Stimulated activated CD4-positive, alpha-beta T cell treated with anti-CD3 and anti-CD28 coated beads, Interleukin-15, amount 100 ng/mL, for 48 hours (primary cell): ENCODE measurements at regions not wholly inside any gene's neighbourhood (a gene's known extent, or its start where the extent isn't known, plus 50 kb on each side); places are given as distances from the start of the nearest gene placed in this dataset.
"Not testable (repeated sequence)": the region's sequence is repeated elsewhere in the genome, so short reads cannot be mapped to it uniquely, and the experiment has no call there.

Source experiments
- DNase-seq, 2 donors: peaks; one replicate each; pipeline ENCODE4 v3.0.0-alpha.2; 2020; ENCODE audit warnings: low read depth in 2 of 2

- DNase-seq, result no peak
Measured at GRCh38 chr1:56267611-56268010, 311.8 kb downstream of the PLPP3 start.

GRCh38 chr1:56266359-56266758 is 313.0 kb downstream of the PLPP3 start:
- no peak for DNase-seq

GRCh38 chr1:56265216-56265615 is 314.1 kb downstream of the PLPP3 start:
- no peak for DNase-seq

GRCh38 chr1:56263908-56264307 is 315.5 kb downstream of the PLPP3 start:
- no peak for DNase-seq

- no peak for DNase-seq
Measured at GRCh38 chr1:56258371-56258770, 321.0 kb downstream of the PLPP3 start.

GRCh38 chr1:56257726-56258125 is 321.6 kb downstream of the PLPP3 start:
- DNase-seq, result no peak

GRCh38 chr1:56256153-56257000 is 323.0 kb downstream of the PLPP3 start:
- no peak for DNase-seq

- no peak for DNase-seq
Measured at GRCh38 chr1:56255516-56256152, 323.7 kb downstream of the PLPP3 start.

- DNase-seq, result no peak
Measured at GRCh38 chr1:56254130-56254529, 325.2 kb downstream of the PLPP3 start.

- no peak for DNase-seq
Measured at GRCh38 chr1:56250809-56251208, 328.6 kb downstream of the PLPP3 start.

GRCh38 chr1:56249234-56249633 is 330.1 kb downstream of the PLPP3 start:
- DNase-seq, result no peak

- DNase-seq, result no peak
Measured at GRCh38 chr1:56248138-56248537, 331.2 kb downstream of the PLPP3 start.

- not testable (repeated sequence) for DNase-seq
Measured at GRCh38 chr1:56246726-56247125, 332.6 kb downstream of the PLPP3 start.

GRCh38 chr1:56240400-56240799 is 339.0 kb downstream of the PLPP3 start:
- no peak for DNase-seq

- DNase-seq, result no peak
Measured at GRCh38 chr1:56237491-56238064, 341.8 kb downstream of the PLPP3 start.

- DNase-seq, result no peak
Measured at GRCh38 chr1:56236688-56237087, 342.7 kb downstream of the PLPP3 start.

GRCh38 chr1:56235909-56236510 is 343.4 kb downstream of the PLPP3 start:
- no peak for DNase-seq

- DNase-seq, result no peak
Measured at GRCh38 chr1:56229186-56229585, 350.2 kb downstream of the PLPP3 start.

- no peak for DNase-seq
Measured at GRCh38 chr1:56227886-56228285, 351.5 kb downstream of the PLPP3 start.

- no peak for DNase-seq
Measured at GRCh38 chr1:56227401-56227800, 352.0 kb downstream of the PLPP3 start.

GRCh38 chr1:56225964-56226815 is 353.2 kb downstream of the PLPP3 start:
- DNase-seq, result no peak

- no peak for DNase-seq
Measured at GRCh38 chr1:56223968-56224367, 355.4 kb downstream of the PLPP3 start.
